ENCODE measurements at regions not wholly inside any gene's neighbourhood (a gene's known extent, or its start where the extent isn't known, plus 50 kb on each side); places are given as distances from the start of the nearest gene placed in this dataset.

GRCh38 chr1:221289103-221289502, 409.9 kb downstream of the HLX start:
- H3K4me1 ChIP-seq (ENCODE audit: control insufficient read depth in 1 of 2, insufficient read depth in 2 of 2, low read depth in 1 of 2, low read length in 1 of 2): no peaks in the 10 kb centered on the region; a peak in 1 of 4 replicates
- no peaks in the 10 kb centered on the region for H3K9me2 ChIP-seq
- H3K27me3 ChIP-seq (ENCODE audit: insufficient read depth): no peaks in the 10 kb centered on the region
- TF ChIP-seq YY1 (IDR thresholded peaks at IDR 0.05; ENCODE audit: low read depth) (no peak), IRF3 (IDR thresholded peaks at IDR 0.05; ENCODE audit: low read depth, low read length) (no peak), TAF1 (IDR thresholded peaks at IDR 0.05; ENCODE audit: borderline replicate concordance, low read depth, low read length) (no peak), NFIC (IDR thresholded peaks at IDR 0.05; ENCODE audit: borderline replicate concordance) (no peak), ZBTB33 (IDR thresholded peaks at IDR 0.05; ENCODE audit: borderline replicate concordance, low read depth) (no peak), FOXM1 (IDR thresholded peaks at IDR 0.05; ENCODE audit: low read depth) (no peak), ELF1 (IDR thresholded peaks at IDR 0.05) (no peak), CHD2 (IDR thresholded peaks at IDR 0.05; ENCODE audit: low read length, partially characterized antibody) (no peak), EP300 (IDR thresholded peaks at IDR 0.05; ENCODE audit: borderline replicate concordance in 1 of 2, low read depth in 1 of 2, low read length in 1 of 2) (no peak), CTCF (IDR thresholded peaks at IDR 0.05) (no peak)
- CTCF ChIA-PET: no interaction called here
- no peaks in the 10 kb centered on the region for H4K20me1 ChIP-seq (ENCODE audit: insufficient read depth)
- no peak overlapping the region for H3K4me2 ChIP-seq
- 79% methylated on average over 2 of the region's 2 CpGs for WGBS (ENCODE audit: low lambda C conversion rate)
- H3F3A ChIP-seq (replicated peaks; ENCODE audit: insufficient read depth): no peaks in the 10 kb centered on the region
- peak overlapping the region; percentile 8; the same call in 1 of the 2 replicates for H2AFZ ChIP-seq (ENCODE audit: low read depth)
- no peak for DNase-seq
- no peak overlapping the region for H3K9ac ChIP-seq
- H3K9me3 ChIP-seq: no peaks in the 10 kb centered on the region
- POLR2A ChIA-PET: no interaction called here
- no peak overlapping the region for H3K4me3 ChIP-seq (ENCODE audit: low read depth in 2 of 2, low read length in 1 of 2)
- no peaks in the 10 kb centered on the region for H3K79me2 ChIP-seq (ENCODE audit: insufficient read depth)
- no peaks in the 10 kb centered on the region for H3K36me3 ChIP-seq (replicated peaks in 1 of 2; ENCODE audit: control insufficient read depth in 1 of 2, insufficient read depth in 2 of 2, low read length in 1 of 2)
- no peak overlapping the region for H3K27ac ChIP-seq (ENCODE audit: low read depth in 2 of 2, low read length in 1 of 2)

GRCh38 chr1:221290669-221291068, 411.4 kb downstream of the HLX start:
- H3K9me2 ChIP-seq: no peaks in the 10 kb centered on the region
- no peak overlapping the region for H2AFZ ChIP-seq (ENCODE audit: low read depth)
- no peaks in the 10 kb centered on the region for H3K9me3 ChIP-seq
- no peak overlapping the region for H3K4me3 ChIP-seq (ENCODE audit: low read depth in 2 of 2, low read length in 1 of 2)
- no peaks in the 10 kb centered on the region for H4K20me1 ChIP-seq (ENCODE audit: insufficient read depth)
- ChIA-PET POLR2A (no interaction called here), CTCF (interaction anchor here (1.5 kb wide), 1 partner anchor 14 kb away, joined by 3 read pairs; no protein-coding TSS in a partner anchor)
- H3K4me2 ChIP-seq: no peak overlapping the region
- H3K36me3 ChIP-seq (replicated peaks in 1 of 2; ENCODE audit: control insufficient read depth in 1 of 2, insufficient read depth in 2 of 2, low read length in 1 of 2): no peaks in the 10 kb centered on the region
- TF ChIP-seq NFIC (IDR thresholded peaks at IDR 0.05; ENCODE audit: borderline replicate concordance) (no peak), USF1 (IDR thresholded peaks at IDR 0.05; ENCODE audit: borderline replicate concordance, low read depth) (no peak), IRF3 (IDR thresholded peaks at IDR 0.05; ENCODE audit: low read depth, low read length) (no peak), TCF12 (IDR thresholded peaks at IDR 0.05) (no peak), MEF2A (IDR thresholded peaks at IDR 0.05; ENCODE audit: borderline replicate concordance, low read depth) (no peak), ZBTB33 (IDR thresholded peaks at IDR 0.05; ENCODE audit: borderline replicate concordance, low read depth) (no peak), JUND (IDR thresholded peaks at IDR 0.05) (no peak)
- no peaks in the 10 kb centered on the region for H3K79me2 ChIP-seq (ENCODE audit: insufficient read depth)
- 85% methylated on average over 4 of the region's 4 CpGs for WGBS (ENCODE audit: low lambda C conversion rate)
- no peak for DNase-seq
- H3F3A ChIP-seq (replicated peaks; ENCODE audit: insufficient read depth): no peaks in the 10 kb centered on the region
- no peak overlapping the region for H3K9ac ChIP-seq
- no peaks in the 10 kb centered on the region for H3K27me3 ChIP-seq (ENCODE audit: insufficient read depth)
- H3K4me1 ChIP-seq (ENCODE audit: control insufficient read depth in 1 of 2, insufficient read depth in 2 of 2, low read depth in 1 of 2, low read length in 1 of 2): no peaks in the 10 kb centered on the region
- no peak overlapping the region for H3K27ac ChIP-seq (ENCODE audit: low read depth in 2 of 2, low read length in 1 of 2)
